ENCODE measurements at regions not wholly inside any gene's neighbourhood (a gene's known extent, or its start where the extent isn't known, plus 50 kb on each side); places are given as distances from the start of the nearest gene placed in this dataset.

- DNase-seq (ENCODE audit: low read depth in 4 of 4, low spot score in 2 of 4) = no peak
Measured at GRCh38 chrX:40199704-40200103, 101.9 kb upstream of the BCOR start.

GRCh38 chrX:40197071-40197470, 99.3 kb upstream of the BCOR start:
- DNase-seq (ENCODE audit: low read depth in 4 of 4, low spot score in 2 of 4) = no peak

GRCh38 chrX:40195368-40195767, 97.6 kb upstream of the BCOR start:
- DNase-seq (ENCODE audit: low read depth in 4 of 4, low spot score in 2 of 4) = no peak

- no peak for DNase-seq (ENCODE audit: low read depth in 4 of 4, low spot score in 2 of 4)
Measured at GRCh38 chrX:40192196-40192595, 94.4 kb upstream of the BCOR start.

DNA sequence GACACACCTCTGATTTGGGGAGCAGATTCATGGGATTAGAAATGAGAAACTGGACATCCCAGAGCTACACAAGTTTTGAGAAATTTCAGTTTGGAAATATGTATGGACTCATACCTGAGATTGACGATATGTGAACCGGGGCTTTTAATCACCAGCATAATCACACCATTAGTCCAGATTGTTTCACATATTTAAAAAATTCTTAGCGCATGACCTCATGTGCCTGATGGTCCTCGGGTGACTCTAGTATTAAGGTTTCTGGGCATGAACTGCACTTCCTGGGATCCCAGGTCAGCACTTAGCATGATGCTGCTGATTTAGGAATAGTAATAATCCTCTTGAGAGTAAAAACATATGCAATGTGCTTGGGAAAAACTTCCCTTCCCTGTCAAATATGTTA, 91.9 kb upstream of the BCOR start:
- DNase-seq (ENCODE audit: low read depth in 4 of 4, low spot score in 2 of 4) = no peak

DNA sequence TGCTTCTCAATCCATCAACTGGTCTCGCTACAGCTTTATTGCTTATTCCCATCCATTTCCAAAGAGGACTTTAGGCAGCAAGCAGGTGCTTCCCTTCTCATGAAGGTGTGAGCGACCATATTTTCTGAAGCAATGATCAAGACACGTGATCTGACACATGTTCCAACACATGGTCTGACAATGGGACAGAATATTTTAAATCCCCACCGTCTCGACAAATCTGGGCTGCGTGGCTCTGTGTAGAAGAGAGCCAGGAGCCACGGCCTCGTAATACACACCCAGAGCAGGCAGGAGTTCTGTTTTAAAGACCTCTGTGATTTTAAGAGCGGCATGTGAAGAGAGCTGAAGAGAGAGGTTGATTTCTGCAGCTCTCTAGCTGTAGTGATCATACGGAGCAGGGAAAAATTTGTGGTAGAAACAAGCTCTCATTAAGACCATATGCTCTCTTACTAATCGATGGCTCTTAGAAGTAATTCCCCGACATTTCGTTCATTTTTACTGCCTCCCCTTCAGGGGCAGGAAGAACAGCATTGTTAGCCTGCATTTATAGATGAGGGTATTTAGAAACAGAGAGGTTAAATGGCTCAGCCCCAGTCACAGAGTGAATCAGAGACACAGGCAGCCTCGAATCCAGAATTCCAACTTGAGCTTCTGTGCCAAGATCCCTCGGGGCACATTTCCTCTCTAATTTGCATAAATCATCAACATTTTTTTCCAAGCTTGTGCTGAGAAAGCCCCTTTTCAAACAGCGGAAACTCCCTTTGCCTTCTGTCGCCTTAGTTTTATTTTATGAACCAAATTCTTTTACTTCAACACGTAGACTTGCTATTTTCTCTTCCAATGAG, 91.0 kb upstream of the BCOR start:
- no peak for DNase-seq (ENCODE audit: low read depth in 4 of 4, low spot score in 2 of 4)

GRCh38 chrX:40184968-40185367, 87.2 kb upstream of the BCOR start:
- DNase-seq (ENCODE audit: low read depth in 4 of 4, low spot score in 2 of 4) = no peak

GRCh38 chrX:40182615-40183014, 84.9 kb upstream of the BCOR start:
- no peak for DNase-seq (ENCODE audit: low read depth in 4 of 4, low spot score in 2 of 4)

DNA sequence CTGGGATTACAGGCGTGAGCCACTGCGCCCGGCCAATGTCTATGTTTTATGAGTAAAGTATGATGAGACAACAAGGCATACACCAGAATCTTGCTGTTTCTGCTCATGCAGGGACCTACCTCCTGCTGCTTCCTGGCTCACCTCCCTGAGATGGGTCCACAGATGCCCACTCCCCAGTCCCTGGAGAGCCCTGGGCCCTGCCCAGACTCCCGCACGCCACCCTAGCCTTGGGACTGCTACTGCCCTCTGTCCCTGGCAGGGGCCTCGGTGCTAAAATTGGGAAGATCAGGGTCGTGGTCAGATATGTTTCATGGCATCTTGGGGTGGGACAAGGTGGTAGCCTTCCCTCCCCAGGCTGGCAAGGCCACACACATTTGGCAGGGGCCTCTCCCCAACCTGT, 84.3 kb upstream of the BCOR start:
- no peak for DNase-seq (ENCODE audit: low read depth in 4 of 4, low spot score in 2 of 4)

DNA sequence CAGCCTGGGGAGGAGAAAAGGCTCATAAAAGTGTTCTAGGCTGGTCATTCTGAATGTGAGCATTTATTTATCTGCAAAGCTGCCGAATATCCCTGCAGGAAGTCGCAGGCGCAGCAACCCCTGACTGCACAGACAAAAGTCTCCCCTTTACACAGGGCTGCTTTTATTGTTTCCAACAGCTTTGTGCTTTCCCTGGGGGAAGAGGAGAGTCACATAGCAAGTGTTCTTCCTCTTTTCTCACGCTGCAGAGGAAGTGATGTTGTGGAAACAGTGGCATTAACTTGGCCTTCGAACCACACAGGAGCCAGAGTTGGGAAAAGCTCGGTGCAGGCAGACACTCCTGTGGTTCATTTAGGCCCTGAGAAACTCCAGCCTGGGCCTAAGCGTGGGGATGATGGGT, 81.5 kb upstream of the BCOR start:
- no peak for DNase-seq (ENCODE audit: low read depth in 4 of 4, low spot score in 2 of 4)

DNA sequence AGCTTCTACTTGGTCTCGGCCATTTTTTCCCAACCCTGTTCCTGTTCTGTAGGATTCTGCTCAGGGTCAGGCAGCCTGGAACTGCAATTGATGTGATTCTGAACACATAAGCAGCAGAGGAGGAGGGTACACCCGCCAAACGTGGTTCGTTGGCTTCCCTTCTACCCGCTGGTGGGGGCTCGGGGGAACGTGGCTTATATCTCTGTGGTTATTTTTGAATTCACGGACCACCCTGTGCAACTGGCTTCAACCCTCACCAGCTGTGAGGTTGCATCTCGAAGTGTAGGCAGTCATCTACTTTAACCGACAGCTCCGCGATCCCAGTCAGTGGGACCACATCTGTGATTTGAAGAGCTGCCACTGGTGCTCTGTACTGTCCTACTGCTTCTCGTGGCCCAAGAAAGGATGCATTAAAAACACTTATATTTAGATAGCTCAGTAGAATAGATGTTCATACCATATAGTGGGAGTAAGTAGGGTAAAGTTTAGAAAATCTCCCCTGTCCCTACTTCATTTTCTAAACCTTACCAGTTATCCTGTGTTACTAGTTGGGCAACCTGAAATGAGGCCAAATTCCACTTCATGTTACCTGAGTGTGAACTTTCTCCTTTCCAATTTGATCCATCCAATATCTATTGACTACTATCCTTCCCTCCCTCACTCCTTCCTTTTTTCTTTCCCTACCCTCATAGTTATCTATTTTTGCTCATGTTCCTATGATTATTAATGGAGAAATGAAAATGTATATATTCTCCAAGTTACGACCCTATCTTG, 80.4 kb upstream of the BCOR start:
- DNase-seq (ENCODE audit: low read depth in 4 of 4, low spot score in 2 of 4) = no peak

GRCh38 chrX:40177489-40177888, 79.7 kb upstream of the BCOR start:
- DNase-seq (ENCODE audit: low read depth in 4 of 4, low spot score in 2 of 4) = no peak

DNA sequence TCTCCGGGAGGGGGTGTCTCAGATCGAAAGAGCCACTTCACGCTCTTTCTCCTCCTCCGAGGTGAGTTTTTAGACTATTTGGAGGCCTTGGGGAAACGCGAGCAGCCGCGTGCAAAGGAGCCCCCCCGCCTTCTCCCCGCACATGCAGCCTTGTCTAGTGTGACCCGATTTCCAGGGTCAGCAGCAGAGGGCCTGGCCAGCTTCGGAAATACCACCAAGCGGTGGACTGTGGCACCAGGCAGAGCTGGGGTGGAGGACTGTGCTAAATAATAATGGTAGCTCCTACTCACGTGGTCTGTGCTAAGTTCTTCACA, 79.3 kb upstream of the BCOR start:
- no peak for DNase-seq (ENCODE audit: low read depth in 4 of 4, low spot score in 2 of 4)

GRCh38 chrX:40176351-40177116, 78.8 kb upstream of the BCOR start:
- DNase-seq (ENCODE audit: low read depth in 4 of 4, low spot score in 2 of 4) = no peak

- DNase-seq (ENCODE audit: low read depth in 4 of 4, low spot score in 2 of 4) = no peak
Measured at GRCh38 chrX:40175511-40176350, 78.0 kb upstream of the BCOR start.

- no peak for DNase-seq (ENCODE audit: low read depth in 4 of 4, low spot score in 2 of 4)
Measured at GRCh38 chrX:40174854-40175510, 77.2 kb upstream of the BCOR start.

DNA sequence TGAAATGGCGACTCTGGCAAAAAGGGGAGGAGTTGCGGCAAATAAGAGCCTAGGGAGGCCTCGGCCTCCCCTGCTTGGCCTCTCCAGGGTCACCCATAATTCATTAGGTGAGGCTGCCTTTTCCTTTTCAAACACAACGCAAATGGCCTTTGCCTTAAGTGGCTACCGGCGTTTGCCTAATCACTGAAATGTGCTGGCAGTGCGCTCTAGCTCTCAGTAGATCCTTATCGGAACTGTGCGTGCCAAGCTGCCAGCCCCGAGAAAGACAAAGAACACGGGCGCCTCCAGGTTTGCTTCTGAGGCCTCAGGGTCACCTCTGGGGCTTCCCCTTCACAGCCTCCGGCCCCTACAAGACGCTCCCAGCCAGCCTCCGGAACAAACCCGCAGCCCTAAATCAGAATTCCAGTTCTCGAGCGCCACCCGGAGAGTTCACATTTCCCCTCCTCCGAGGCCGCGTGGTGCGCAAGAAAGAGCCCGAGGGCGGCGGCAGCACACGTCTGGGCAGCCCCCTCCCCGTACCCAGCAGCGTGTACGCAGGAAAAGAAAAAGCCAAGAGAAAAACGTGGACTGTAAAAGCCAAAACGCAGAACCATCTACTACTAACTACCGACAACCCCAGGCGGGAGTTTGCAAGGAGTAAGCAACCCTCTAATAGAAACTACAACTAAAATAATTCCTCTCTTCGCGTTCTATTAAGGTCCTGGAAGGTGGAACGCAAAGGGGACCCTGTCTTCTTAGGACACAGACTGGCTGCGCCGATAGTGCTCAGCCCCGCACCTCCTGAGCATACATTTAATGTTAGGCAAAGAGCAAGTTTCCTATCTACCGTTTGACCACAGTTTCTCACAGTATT, 76.5 kb upstream of the BCOR start:
- no peak for DNase-seq (ENCODE audit: low read depth in 4 of 4, low spot score in 2 of 4)

- DNase-seq (ENCODE audit: low read depth in 4 of 4, low spot score in 2 of 4) = no peak
Measured at GRCh38 chrX:40173143-40174000, 75.6 kb upstream of the BCOR start.
